ENCODE measurements at regions not wholly inside any gene's neighbourhood (a gene's known extent, or its start where the extent isn't known, plus 50 kb on each side); places are given as distances from the start of the nearest gene placed in this dataset.
"Not testable (repeated sequence)": the region's sequence is repeated elsewhere in the genome, so short reads cannot be mapped to it uniquely, and the experiment has no call there.

DNA sequence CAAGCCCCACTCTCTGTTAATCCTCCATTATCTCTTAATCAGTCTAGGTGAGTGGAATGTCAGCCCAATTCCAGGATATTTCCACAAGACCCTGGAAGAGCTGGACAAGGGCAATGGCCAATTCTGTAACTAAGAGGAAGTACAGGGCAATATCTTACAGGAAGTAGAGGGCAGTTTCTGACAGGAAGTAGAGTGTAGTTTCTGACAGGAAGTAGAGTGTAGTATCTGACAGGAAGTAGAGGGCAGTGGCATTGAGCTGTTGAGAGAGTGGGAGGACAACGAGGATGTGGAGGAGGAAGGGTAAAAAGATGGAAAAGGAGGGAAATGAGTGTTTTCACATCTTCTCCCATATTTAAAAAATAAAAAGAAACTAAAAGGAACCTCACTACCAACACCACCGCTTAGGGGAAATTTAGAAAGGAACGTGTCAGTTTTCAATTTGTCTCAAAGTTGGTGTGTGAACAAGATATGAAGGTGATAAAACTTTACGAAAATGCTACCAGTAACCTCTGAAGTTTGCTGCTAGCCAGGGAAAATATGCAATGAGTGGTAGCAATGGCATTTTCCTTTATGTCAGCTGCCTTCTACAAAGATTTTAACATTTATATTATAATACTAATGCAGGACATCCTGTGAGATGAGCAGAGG is 430.9 kb upstream of the HNRNPA3 start:
- peak; percentile 11 for DNase-seq

DNA sequence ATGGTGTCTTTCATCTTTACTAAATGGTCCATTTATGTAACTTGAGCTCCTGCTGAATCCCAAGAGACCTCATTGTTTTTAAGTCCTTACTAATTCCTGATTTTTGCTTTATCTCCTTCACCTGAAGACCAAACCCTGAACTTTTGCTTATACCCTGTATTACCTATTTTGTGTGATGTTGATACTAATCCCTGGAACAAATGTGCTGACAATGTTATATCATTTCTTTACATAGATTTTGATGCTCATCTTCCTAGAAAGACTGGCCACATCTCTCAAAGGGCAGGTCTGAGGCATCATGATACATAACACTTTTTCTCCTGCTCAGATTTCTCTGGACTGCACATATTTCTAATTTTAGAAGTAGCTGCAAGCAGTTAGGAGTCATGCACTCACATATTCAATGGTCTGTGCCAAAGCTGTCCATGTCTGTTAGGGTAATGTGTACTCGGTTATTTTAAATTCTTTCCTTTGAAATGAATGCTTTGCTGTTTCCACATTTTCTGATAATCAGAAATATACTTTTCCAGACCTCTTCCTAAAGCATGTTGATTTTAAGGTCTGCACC is 427.9 kb upstream of the HNRNPA3 start:
- DNase-seq: no peak

DNA sequence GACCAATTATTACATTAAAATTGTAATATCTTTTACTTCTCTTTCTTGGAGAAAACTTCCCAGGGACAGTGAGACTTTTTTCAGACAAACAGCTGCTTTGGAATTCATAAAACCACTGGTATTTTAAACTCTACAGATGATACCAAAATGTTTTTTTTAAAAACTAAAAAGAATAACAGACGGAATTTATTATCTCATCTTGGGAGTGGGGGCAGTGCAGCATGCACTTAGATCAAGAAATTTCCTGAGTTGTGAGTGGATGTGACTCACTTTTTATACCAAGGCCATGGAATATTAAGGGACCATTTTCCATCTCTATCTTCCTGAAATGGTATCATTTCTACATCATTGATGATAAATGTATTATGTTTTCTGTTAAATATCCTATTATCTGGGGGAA is 422.8 kb upstream of the HNRNPA3 start:
- no peak for DNase-seq

DNA sequence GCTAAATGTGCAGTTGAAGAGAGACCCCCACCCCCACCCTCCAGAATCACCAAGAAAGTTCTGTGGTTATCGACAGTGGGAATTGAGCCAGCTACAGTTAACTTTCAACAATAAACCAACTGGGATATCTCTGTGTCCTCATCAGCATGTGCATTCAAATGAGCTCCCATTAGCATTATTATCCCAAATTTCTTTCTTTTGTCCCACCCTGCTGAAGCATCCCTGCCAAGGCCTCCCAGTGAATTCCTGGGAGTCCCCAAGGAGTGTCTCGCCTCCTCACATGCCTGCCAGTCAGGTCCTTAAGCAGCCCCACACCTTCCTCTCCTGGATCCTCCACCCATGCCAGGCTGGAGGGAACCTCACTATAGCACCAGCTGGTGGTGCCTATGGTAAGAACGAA is 422.1 kb upstream of the HNRNPA3 start:
- DNase-seq: no peak

DNA sequence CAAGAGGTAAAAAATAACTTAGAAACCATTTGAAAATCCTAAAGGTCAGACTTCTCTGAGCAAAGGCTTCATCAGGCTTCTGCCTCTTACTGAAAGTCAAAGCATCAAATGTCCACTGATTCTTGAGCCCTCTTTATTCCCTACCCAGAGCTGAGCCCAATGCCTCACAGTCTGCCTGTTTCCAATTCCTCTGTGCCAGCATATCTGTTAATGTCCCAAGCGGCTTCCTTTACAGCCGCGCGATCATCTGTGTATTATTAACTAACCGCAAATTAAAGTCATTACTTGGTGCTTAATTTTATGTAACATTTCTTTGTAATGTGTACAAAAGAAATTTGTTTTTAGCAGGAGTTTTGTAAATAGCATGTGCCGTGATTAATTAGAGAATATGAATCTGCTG is 418.8 kb upstream of the HNRNPA3 start:
- DNase-seq: no peak

DNA sequence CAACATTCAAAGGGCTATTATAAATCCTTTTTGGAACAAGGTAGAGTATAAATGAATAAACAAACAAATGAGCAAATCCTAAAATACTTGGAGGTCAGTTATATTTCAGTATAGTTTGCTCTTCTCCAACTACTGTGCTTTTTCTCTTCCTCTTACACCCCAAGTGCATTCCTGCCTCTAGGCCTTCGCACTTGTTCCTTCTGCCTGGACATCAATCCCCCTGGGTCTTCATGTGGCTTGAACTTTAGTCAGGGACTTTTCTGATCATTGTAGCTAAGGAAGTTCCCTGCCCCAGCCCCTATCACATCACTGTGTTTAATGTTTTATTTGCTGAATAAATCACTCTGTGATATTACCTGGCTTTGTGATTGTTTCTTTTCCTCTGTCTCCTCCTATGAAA is 418.2 kb upstream of the HNRNPA3 start:
- no peak for DNase-seq

DNA sequence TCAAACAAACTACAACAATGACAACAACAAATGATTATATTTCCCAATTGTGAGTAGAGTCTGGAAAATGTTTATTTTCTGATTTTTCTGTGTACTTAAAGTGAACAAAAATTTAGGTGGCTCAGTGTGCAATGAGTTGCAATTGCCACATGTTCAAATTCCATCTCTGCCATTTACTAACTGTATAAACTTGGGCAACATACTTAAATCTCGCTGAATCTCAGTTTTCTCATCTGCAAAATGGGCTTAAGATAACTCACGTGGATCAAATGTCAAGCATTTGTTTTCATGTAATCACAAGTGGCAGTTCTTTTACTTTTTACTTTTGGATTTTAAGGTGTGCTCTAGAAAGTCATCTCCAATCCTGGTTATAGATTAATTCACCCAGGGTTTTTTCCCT is 416.8 kb upstream of the HNRNPA3 start:
- DNase-seq: no peak

DNA sequence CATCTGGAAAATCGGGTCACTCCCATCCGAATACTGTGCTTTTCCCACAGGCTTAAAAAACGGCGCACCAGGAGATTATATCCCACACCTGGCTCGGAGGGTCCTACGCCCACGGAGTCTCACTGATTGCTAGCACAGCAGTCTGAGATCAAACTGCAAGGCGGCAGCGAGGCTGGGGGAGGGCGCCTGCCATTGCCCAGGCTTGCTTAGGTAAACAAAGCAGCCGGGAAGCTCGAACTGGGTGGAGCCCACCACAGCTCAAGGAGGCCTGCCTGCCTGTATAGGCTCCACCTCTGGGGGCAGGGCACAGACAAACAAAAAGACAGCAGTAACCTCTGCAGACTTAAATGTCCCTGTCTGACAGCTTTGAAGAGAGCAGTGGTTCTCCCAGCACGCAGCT is 415.9 kb upstream of the HNRNPA3 start:
- not testable (repeated sequence) for DNase-seq

DNA sequence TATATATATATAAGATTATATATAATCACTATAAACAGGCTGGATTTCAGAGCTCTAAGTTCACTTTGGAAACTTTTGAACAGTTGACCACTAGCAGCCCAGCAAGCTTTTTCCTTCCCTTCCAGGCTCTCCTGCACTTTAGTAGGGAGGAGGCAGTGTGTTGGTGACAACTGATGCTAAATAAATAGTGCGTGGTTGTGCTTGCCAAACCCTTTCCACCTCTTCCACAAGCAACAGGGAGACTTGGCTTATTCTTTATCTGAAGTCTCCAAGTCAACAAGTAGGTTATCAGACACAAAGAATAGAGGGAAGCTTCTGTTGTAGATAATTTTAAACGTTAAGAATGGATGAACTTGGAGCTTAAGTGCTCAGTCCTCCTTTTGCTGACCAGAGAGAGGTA is 408.2 kb upstream of the HNRNPA3 start:
- no peak for DNase-seq

DNA sequence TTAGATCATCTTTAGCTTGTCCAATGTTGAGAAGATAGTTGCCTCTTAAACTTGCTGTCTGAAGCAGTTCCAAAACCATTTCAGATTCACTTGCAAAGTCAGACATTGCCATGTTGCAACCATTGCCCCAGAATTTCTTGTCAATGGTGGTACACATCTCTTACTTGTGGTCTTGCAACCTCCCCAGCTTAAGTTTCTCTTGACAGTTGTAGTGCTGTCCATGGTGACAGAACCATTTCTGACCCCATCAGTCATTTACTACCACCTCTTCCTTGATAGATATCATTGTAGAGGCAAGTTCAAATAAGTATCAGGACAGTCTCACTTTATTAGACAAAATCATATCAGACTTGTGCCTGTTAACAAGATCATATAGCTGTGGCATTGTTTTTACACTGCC is 407.2 kb upstream of the HNRNPA3 start:
- DNase-seq: no peak

DNA sequence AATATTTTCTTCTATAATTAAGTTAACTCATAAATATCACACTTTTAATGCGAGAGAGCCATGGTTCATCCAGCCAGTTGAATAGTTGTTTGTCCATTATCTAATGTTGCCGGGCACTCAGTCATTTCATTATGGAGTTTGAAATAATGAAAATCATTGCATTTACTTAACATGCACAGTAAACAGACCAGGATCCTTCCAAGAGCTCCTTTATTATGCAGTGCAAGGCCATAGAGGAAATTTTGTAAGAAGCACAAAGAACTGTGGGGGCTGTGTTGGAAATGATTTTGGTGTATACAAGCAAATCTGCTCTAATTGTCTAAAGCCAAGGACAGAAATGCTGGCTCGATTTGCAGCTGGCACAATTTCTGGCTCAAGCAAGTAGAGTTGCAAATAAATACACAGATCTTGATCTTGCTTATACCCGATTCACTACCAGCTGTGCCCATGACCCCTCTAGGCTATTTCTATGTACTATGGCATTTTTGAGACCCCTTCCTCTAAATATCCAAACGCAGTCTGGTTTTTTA is 400.3 kb upstream of the HNRNPA3 start:
- DNase-seq: no peak

DNA sequence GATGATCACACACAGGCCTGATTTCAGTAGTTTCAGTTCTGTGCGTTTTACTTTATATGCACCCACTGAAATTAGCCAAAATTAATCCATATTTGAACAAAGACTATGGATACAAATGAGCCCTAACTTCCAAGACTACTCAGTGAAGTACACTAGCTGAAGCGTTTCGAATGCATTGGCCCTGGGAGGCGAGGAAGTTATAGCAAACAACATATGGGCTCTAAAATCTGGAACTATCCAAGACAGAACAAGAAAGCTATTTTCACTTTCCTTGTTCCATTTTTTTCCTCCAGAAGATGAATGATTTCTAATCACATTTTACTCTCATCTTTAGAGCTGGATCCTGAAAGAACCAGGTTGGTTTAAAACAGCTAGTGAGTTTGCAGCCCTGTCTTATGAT is 399.4 kb upstream of the HNRNPA3 start:
- no peak for DNase-seq

DNA sequence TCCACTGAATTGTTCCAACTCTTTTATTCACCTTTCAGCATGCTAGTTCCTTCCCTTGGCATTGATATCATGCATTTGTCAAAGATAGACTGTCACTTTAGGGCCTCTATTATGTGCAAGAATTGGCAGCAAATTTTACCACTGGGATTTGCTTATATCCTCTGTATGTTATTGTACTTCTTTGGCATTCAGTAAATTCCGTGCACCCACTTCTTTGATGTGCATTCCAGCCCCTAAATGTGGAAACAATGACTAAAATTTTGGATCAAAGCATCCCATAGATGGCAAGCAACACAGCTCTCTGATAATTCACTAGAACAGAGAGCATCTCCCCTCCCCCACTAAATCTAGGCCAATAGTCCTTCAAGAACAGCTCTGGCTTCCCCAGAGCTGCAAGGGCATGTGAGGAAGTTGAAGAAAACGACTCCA is 399.0 kb upstream of the HNRNPA3 start:
- no peak for DNase-seq

DNA sequence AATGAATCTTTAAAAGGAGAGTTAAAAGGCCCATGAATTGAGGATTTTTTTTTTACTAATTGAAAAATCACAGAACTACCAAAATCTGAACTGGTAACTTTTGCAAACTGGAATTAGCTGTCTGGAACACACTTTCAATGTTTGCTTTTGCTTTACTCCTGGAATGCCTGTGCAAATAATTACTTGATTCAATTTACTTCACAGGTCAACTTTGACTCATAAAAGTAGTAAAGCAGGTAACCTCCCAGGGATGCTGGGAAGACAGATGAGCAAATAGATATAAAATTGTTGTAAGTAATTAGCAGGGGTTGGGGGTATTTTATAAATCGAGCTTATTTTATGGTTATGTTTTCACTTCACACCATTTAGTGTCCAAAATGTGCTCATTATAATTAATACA is 398.3 kb upstream of the HNRNPA3 start:
- no peak for DNase-seq

DNA sequence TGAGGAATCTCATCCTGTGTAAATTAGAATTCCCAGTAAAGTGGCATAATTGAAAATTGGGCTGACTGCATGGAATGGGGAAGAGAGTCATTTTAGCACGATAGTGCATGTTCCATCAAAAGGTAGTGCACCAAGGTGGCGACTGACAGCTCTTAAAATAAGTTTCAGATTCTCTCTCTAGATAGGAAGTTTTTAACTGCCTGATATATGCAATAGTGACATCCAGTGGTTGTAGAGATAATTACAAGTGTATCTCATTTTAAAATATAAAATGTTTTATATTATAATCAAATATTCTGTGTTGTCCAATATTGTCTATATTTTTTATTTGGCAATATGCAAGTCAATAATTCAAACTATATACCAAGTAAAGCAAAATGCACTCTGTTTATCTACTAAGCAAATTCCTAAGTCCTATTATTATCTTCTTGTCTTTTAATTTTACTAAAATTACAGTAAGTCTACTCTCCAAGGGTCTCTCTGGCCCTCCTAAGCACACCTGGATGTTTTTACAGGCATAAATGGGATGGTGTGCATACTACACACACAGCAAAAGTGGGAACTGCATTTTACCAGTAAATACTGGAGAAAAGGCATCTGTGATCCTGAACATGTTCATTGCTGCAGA is 397.7 kb upstream of the HNRNPA3 start:
- DNase-seq: peak; percentile 34

DNA sequence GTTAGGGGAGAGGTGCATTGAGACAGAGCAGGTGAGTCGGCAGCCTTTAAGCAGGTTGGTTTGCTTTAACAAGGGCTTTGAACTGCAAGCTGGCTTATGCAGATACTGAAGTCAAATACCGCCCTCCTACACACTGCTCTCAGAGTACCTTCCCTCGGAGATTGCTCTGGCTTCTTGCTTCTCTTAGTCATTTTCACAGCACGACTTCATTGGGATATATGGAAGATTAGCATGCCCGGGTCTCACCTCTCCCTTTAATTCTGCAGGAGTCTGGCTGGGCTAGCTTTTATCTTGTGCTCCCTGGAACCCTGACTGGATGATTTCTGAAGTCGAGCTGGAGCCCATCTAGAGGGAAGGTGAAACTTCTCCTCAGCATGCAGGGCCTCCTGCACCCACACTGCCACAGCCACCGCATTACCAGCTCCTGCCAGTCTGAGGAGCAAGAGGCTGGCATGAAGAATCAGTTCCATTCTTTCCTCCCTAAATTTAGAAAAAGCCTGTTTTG is 395.5 kb upstream of the HNRNPA3 start:
- no peak for DNase-seq

DNA sequence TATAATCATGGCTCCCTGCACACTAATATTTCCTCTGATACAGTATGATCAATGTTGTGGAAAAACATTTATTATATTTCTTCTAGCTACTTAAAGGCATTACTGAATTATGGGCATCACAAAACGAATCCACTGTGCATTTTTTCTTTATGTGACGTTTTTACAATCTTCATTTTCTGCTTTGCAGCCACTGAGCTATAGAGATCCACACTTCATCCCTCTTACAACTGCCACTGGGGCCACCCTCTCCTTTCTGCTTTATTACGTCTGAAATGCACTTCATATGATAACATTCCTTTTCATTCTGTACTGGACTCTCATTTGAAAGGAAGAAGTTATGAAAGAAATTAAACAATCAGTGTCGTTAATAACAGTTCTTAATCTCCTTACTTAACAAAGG is 394.5 kb upstream of the HNRNPA3 start:
- DNase-seq: no peak

DNA sequence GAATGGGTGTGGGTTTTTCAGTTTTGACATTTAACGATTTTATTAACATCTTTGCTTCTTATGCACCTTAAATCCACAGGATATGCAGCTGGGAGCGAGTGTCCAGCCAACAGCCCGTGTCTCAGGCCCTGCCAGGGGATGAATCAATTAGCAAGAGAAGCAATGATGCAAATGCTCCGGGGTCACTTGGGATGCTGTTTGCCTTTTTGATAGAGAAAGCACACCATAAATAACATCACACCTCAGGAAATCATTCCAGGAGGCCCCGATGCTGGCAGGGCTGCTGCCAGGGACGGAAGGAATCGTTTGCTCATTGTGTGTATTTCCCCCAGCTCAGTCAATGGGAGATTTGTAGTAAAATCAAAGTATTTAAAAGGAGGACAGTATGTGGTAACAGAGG is 394.0 kb upstream of the HNRNPA3 start:
- DNase-seq: no peak

DNA sequence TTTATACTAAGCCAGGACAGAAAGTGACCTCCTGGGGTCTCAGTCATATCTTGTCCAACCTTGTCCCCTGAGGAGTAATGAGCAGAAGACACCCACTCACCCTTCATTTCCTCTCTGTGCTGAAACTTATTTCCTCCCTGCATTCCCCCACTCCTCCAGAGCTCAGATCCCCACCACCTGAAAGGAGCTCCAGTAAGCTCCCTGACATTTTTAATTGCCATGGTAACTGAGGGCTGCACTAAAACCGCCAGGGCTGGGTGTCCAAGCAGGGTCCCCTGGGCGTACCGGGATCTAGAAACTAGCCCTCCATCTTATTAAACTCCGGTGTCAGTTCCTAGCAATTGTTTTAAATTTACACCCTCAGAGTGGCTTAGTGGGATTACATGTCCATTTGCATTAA is 393.3 kb upstream of the HNRNPA3 start:
- no peak for DNase-seq

DNA sequence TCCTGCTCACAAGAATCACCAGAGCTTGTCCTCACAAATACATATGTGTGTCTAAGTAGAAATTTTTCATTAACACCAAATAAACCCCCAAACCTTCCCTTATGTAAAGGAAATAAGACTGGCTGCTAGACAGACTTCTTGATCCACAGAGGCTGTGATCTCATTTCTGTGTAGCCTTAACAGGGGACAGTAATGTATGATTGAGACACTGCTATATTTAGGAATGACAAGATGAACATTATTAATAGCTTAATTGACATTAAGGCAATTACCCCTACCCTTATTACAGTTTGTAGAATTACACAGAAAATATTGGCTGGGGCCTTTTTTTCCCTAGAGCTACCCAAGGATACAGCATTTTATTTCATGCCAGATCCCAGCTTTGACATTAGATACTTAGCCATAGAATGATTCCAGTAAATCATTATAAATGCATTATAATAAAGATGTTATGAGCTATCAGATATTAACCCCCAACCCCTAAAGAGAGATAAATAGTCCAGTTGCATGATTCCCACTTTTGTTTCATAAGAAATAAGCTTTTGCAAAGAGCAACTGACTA is 392.1 kb upstream of the HNRNPA3 start:
- DNase-seq: no peak

DNA sequence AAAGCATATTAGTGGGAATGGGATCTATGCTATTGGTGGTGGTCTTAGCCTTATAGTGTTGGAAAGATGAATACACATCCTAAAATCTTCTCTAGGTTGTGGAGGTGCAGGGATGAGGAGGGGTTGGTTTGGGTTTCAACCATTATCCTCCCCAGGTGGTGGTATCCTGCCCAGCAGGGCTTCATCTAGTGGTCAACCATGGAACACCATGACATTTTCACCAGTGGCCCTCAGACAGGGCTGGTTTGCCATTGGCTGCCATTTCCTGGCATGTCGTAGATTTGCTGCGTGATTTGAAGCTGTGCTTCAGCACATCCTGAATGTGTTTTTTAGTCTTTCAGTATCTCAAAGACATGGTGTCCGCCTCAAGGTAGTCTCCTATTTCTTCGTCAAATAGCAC is 391.2 kb upstream of the HNRNPA3 start:
- no peak for DNase-seq

DNA sequence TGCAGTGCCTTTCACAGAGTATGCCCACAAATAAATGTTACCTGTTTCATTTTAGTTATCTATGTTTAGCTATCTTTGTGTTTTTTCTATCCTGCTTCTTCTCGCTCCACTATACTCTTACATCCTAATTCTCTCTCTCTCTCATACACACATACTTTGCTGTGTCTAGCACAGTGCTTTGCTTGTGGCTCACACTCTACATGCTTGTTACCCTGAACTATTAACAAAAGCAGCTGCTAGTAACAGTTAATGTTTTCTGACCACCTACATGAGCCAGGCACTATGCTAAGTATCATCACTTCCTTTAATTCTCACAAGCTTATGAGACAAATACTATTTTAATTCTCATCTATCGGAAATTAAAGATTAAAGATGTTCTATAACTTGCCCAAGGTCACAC is 390.5 kb upstream of the HNRNPA3 start:
- DNase-seq: no peak

DNA sequence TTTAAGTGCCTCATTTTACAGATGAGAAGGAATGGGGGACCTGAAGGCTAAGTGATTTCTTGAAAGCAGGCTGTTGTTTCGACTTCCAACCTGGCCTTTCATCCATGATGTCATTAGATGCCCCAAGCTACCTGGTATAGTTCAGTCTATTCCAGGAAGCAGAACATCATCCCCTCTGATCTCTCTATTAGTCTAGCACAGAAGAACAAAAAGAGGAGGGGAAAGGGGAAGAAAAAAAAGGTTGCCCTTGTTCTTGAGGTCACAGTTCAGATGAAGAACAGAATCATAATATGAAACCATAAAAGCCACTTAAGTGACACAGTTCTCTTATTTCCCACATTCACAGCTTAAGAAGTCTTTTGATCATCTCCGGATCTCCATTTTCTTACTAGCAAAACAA is 386.2 kb upstream of the HNRNPA3 start:
- DNase-seq: peak; percentile 45
